AG09309 (cell line): ENCODE measurements at regions not wholly inside any gene's neighbourhood (a gene's known extent, or its start where the extent isn't known, plus 50 kb on each side); places are given as distances from the start of the nearest gene placed in this dataset.

Source experiments
- DNase-seq: peaks from one replicate; pipeline ENCODE4 v3.0.0-alpha.2; 2010; ENCODE audit warnings: low read depth
- H3K4me3 ChIP-seq: 2 replicates; pipeline ENCODE4 v1.5.1; 2011; ENCODE audit warnings: mild to moderate bottlenecking, low read depth, low read length, moderate library complexity; ENCODE audit not compliant: control insufficient read depth
- TF ChIP-seq, protein P1 (sequence below): IDR thresholded peaks from 2 replicates; pipeline ENCODE4 v1.5.1; 2011; ENCODE audit warnings: mild to moderate bottlenecking, low read depth, low read length, inconsistent platforms; ENCODE audit not compliant: insufficient read depth, control insufficient read depth; ENCODE audit errors: missing control alignments

DNA sequence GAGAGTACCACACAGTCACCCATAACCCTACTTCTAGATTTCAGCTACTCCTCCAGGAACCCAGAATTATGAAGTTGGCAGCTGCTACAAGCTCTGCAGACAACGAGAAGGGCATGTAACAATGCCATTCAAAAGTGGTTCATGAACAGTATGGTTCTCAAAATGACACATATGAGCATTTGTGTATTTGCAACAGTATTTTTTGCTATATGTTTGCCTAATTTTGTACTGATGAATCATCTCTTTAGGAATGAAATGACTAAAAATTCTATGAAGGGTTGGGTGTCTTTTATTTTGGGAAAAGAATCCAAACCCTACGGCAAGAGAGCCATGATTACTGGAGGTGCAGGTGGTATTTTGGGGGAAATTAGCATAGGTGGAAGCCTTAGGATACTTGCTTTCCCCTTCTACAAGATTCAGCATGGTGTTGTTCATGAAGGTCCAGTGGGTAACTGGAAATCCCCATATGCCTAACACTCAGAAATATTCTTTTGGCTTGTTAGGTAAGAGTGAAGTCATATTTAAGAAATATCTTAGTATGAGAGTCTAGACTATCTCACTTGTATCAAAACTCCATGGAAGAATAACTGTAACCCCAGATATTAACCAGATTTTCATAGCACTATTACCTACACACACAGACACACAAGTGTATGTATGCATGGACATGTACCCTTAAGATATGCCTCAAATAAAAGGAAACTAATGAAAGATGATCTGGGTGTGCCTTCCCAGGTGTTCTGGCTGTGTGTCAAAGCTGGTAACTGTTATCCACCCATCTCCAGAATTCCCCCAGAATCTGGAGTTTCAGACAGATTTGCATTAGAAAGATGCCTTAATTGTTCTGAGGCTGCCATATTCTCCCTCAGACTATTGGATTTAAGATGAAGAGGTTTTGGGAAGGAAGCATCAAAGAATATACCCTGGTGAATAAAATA, 688.2 kb upstream of the SOX9 start:
- H3K4me3 ChIP-seq, result no peak overlapping the region
- TF ChIP-seq, protein P1, sequence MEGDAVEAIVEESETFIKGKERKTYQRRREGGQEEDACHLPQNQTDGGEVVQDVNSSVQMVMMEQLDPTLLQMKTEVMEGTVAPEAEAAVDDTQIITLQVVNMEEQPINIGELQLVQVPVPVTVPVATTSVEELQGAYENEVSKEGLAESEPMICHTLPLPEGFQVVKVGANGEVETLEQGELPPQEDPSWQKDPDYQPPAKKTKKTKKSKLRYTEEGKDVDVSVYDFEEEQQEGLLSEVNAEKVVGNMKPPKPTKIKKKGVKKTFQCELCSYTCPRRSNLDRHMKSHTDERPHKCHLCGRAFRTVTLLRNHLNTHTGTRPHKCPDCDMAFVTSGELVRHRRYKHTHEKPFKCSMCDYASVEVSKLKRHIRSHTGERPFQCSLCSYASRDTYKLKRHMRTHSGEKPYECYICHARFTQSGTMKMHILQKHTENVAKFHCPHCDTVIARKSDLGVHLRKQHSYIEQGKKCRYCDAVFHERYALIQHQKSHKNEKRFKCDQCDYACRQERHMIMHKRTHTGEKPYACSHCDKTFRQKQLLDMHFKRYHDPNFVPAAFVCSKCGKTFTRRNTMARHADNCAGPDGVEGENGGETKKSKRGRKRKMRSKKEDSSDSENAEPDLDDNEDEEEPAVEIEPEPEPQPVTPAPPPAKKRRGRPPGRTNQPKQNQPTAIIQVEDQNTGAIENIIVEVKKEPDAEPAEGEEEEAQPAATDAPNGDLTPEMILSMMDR, result no peak
- DNase-seq, result no peak

DNA sequence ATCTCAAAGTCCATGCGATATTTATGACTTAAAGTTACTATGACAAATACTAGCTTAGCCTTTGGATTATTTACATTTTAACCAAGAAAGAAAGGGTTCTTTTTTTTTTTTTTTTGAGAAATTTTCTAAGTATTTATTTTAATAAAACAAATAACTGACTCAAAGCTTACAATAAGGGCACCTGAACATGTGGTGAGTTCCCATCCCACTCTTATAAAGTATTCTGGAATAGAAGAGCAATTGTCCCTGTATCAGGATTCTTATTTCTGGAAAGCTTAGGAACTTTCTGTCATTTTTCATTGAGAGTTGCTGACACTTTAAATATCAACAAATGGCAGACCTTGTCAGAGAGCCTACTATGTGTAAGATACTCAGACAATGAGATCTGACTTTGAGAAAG, 686.1 kb upstream of the SOX9 start:
- no peak for DNase-seq
- TF ChIP-seq, protein P1, result no peak
- no peak overlapping the region for H3K4me3 ChIP-seq

DNA sequence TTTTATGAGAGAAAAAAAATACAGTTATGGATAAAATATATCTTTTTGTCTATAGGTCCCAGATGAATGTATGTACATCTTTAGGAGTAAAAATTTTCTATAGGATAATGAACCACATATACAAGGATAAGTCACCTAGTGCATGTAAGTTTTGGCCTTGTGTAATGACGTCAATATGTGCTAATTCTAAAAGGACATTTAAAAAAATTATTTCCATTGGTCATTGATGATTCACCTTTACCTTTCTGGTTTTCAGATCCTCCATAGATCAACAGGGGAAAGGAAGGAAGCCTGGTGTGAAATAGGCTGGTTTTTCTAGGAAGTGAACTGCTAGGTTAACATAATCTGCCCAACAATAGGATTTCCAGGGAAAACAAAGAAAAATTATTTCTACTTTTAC, 684.3 kb upstream of the SOX9 start:
- H3K4me3 ChIP-seq, result no peak overlapping the region
- TF ChIP-seq, protein P1, result no peak
- no peak for DNase-seq

DNA sequence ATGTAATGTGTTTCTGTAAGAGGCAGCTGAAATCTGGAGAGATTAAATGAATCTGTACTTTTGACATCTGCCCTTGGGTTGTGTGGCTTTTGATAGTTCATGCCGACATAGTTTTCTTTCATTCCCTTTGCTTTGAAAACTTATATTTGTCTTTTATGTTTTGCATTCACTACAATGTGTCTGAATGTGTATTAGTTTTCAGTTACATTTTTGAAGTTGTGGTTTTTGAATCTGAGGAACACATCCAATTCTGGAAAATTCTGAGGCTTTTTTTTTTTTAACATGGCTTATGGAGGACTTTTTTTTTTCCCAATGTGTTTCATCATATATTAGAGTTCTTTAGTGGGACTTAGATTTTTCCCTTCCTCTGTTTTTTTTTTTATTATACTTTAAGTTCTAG, 683.7 kb upstream of the SOX9 start:
- TF ChIP-seq, protein P1, result no peak
- H3K4me3 ChIP-seq, result no peak overlapping the region
- no peak for DNase-seq

DNA sequence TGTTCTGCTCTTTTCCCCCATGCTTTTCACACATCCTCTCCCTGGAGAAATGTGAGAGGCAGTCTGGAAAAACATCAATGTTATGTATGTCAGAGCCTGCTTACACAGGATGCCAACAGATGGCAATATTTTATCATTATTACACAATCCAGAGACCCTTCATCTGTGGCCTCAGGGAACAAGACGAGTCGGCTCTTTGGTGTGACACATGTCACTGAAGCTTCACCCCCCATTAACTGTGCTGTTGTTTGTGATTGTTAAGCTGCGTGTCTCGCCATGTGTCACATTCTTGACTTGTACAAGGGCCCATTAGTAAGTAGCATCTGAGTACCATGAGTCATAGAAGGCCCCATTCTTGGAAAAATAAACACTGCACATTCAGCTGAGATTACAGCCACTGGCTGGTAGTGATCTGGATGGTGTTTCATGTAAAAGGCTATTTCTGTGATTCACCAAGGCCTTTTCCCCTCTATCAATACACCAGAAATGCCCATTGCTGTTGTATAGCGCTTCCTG, 682.1 kb upstream of the SOX9 start:
- no peak overlapping the region for H3K4me3 ChIP-seq
- TF ChIP-seq, protein P1, result no peak
- peak; percentile 76 for DNase-seq

DNA sequence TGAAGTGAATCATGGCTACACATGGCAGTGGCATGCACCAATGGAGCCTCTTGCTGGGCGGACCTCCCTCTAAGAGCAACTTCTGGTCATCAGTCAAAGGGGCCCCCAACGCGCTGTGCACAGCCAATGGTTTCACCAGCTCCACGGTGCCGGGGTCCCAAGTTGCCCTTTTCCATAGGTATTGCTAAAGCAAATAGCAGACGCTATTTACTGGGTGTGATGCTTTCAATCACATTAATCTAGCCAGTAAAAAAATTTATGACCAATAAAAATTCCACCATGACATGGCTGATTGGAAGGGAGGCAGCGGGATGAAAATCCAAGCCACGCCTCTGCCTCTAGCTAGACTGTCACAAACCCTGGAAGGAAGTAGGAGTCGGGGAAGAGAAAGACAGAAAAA, 680.3 kb upstream of the SOX9 start:
- TF ChIP-seq, protein P1, result no peak
- no peak overlapping the region for H3K4me3 ChIP-seq
- no peak for DNase-seq
